SK-N-SH (cell line): ENCODE measurements at regions not wholly inside any gene's neighbourhood (a gene's known extent, or its start where the extent isn't known, plus 50 kb on each side); places are given as distances from the start of the nearest gene placed in this dataset.

Experiments used
- CTCF ChIA-PET: fragments of 300-600, 350-600 bp; formaldehyde crosslinking; extraction: SDS; loops from one replicate; lab custom pipeline; 2021; lab: Yijun Ruan, JAX
- POLR2A ChIA-PET: fragments of 350-600 bp; sonication (Branson Sonifier 250); formaldehyde crosslinking; extraction: SDS; loops from one replicate; lab custom pipeline; 2020; ENCODE audit warnings: antibody characterized with exemption, inconsistent platforms; lab: Yijun Ruan, JAX
- DNase-seq: peaks from one replicate; pipeline ENCODE4 v3.0.0; 2012
- H2AFZ ChIP-seq: fragments of 200-600 bp; sonication (generic); 2 replicates; pipeline ENCODE4 v1.8.1; 2016; ENCODE audit warnings: antibody characterized with exemption, mild to moderate bottlenecking, low read depth
- H3F3A ChIP-seq: fragments of 200-600 bp; sonication (generic); replicated peaks from 2 replicates; pipeline ENCODE3; 2016; ENCODE audit warnings: antibody characterized with exemption, mild to moderate bottlenecking; ENCODE audit not compliant: insufficient read depth
- H3K27ac ChIP-seq, 2 experiments: fragments of 200-500 bp in 1 of 2; fragments of 200-600 bp in 1 of 2; sonication (Bioruptor generic) in 1 of 2; sonication (generic), shearing (Covaris generic) in 1 of 2; 2 replicates each; pipeline versions ENCODE4 v1.5.1 to v1.6.1; 2014 to 2016; ENCODE audit warnings: low read depth in 2 of 2, inconsistent platforms in 1 of 2, low read length in 1 of 2, mild to moderate bottlenecking in 1 of 2, mixed read lengths in 1 of 2
- H3K27me3 ChIP-seq: fragments of 200-600 bp; sonication (generic), shearing (Covaris generic); 2 replicates; pipeline ENCODE4 v1.6.1; 2016; ENCODE audit warnings: mixed run types; ENCODE audit not compliant: insufficient read depth
- H3K36me3 ChIP-seq, 2 experiments: fragments of 200-500 bp in 1 of 2; fragments of 200-600 bp in 1 of 2; sonication (Bioruptor generic) in 1 of 2; sonication (generic) in 1 of 2; replicated peaks in 1 of 2; 2 replicates each; pipeline versions ENCODE3 to v1.5.1; 2014 to 2016; ENCODE audit warnings: low read length in 1 of 2, mild to moderate bottlenecking in 1 of 2; ENCODE audit not compliant: insufficient read depth in 2 of 2, control insufficient read depth in 1 of 2
- H3K4me1 ChIP-seq, 2 experiments: fragments of 200-500 bp in 1 of 2; fragments of 200-600 bp in 1 of 2; sonication (Bioruptor generic) in 1 of 2; sonication (generic), shearing (Covaris generic) in 1 of 2; 2 replicates each; pipeline versions ENCODE4 v1.5.1 to v1.6.1; 2014 to 2016; ENCODE audit warnings: low read depth in 1 of 2, low read length in 1 of 2, mixed run types in 1 of 2; ENCODE audit not compliant: insufficient read depth in 2 of 2, control insufficient read depth in 1 of 2
- H3K4me2 ChIP-seq: fragments of 200-600 bp; sonication (generic), shearing (Covaris generic); 2 replicates; pipeline ENCODE4 v1.6.1; 2017; ENCODE audit warnings: mixed run types
- H3K4me3 ChIP-seq, 2 experiments: fragments of 200-500 bp in 1 of 2; fragments of 200-600 bp in 1 of 2; sonication (Bioruptor generic) in 1 of 2; sonication (generic), shearing (Covaris generic) in 1 of 2; 2 replicates each; pipeline versions ENCODE4 v1.5.1 to v1.8.1; 2014 to 2016; ENCODE audit warnings: low read depth in 2 of 2, inconsistent platforms in 1 of 2, low read length in 1 of 2, mild to moderate bottlenecking in 1 of 2, mixed read lengths in 1 of 2, moderate library complexity in 1 of 2
- H3K79me2 ChIP-seq: fragments of 200-600 bp; sonication (generic); 2 replicates; pipeline ENCODE4 v1.8.1; 2017; ENCODE audit warnings: mild to moderate bottlenecking; ENCODE audit not compliant: insufficient read depth
- H3K9ac ChIP-seq: fragments of 200-600 bp; sonication (generic); 2 replicates; pipeline ENCODE4 v1.6.1; 2017; ENCODE audit warnings: mixed run types
- H3K9me2 ChIP-seq: fragments of 200-600 bp; sonication (generic); 2 replicates; pipeline ENCODE4 v1.6.1; 2017; ENCODE audit warnings: mixed run types
- H3K9me3 ChIP-seq: fragments of 200-600 bp; sonication (generic); 2 replicates; pipeline ENCODE4 v1.6.1; 2017; ENCODE audit warnings: mixed run types, mild to moderate bottlenecking, moderate library complexity
- H4K20me1 ChIP-seq: fragments of 200-600 bp; sonication (generic); 2 replicates; pipeline ENCODE4 v1.6.1; 2017; ENCODE audit warnings: mild to moderate bottlenecking, mixed run types; ENCODE audit not compliant: insufficient read depth
- ELF1 ChIP-seq: IDR thresholded peaks from 2 replicates; pipeline ENCODE4 v1.4.0; 2012
- EP300 ChIP-seq, 2 experiments: IDR thresholded peaks; 2 replicates each; pipeline versions ENCODE4 v1.4.0 to v1.6.1; 2012; ENCODE audit warnings: borderline replicate concordance in 1 of 2, low read depth in 1 of 2, low read length in 1 of 2
- EZH2phosphoT487 ChIP-seq: fragments of 200-600 bp; sonication (generic); IDR thresholded peaks from 2 replicates; pipeline ENCODE4 v1.6.1; 2017; ENCODE audit warnings: low read depth, mixed run types, mild to moderate bottlenecking, antibody characterized with exemption, moderate library complexity, borderline replicate concordance
- IRF3 ChIP-seq: fragments of 150-350 bp; IDR thresholded peaks from 2 replicates; pipeline ENCODE4 v1.6.1; 2016; ENCODE audit warnings: mild to moderate bottlenecking, low read depth, low read length
- JUND ChIP-seq: IDR thresholded peaks from 2 replicates; pipeline ENCODE4 v1.4.0; 2012
- MXI1 ChIP-seq: IDR thresholded peaks from 2 replicates; pipeline ENCODE4 v1.6.1; 2012; ENCODE audit warnings: mild to moderate bottlenecking, low read depth, low read length, improper control_type of control experiment
- TEAD4 ChIP-seq: IDR thresholded peaks from 2 replicates; pipeline ENCODE4 v1.4.0; 2012; ENCODE audit warnings: mild to moderate bottlenecking, borderline replicate concordance; ENCODE audit not compliant: insufficient read depth
- WGBS: methylation state at CpG from one replicate; pipeline ENCODE4 v1.1.6; 2017; ENCODE audit warnings: low lambda C conversion rate; 5-methylcytosine and 5-hydroxymethylcytosine counted together
- TF ChIP-seq, protein P1 (sequence below): IDR thresholded peaks from 2 replicates; pipeline ENCODE4 v1.6.1; 2012; ENCODE audit warnings: mild to moderate bottlenecking, low read depth, low read length, moderate library complexity

GRCh38 chr9:80678906-80679305 lies 1010.4 kb downstream of the TLE1 start:
- no peak overlapping the region for H3K9ac ChIP-seq
- no peaks in the 10 kb centered on the region for H3K4me1 ChIP-seq
- POLR2A ChIA-PET, result no interaction called here
- H3K4me2 ChIP-seq, result no peak overlapping the region
- no peaks in the 10 kb centered on the region for H3K27me3 ChIP-seq
- H3F3A ChIP-seq, result no peaks in the 10 kb centered on the region
- H4K20me1 ChIP-seq, result no peaks in the 10 kb centered on the region
- H3K27ac ChIP-seq, result no peak overlapping the region
- no peaks in the 10 kb centered on the region for H3K9me3 ChIP-seq
- H2AFZ ChIP-seq, result no peak overlapping the region
- no peaks in the 10 kb centered on the region for H3K9me2 ChIP-seq
- no peaks in the 10 kb centered on the region for H3K79me2 ChIP-seq
- no peak for DNase-seq
- TF ChIP-seq EP300 (IDR thresholded peaks at IDR 0.05; ENCODE audit: borderline replicate concordance in 1 of 2, low read depth in 1 of 2, low read length in 1 of 2), result no peak
- TF ChIP-seq, all 33 proteins: peak for 0
- CTCF ChIA-PET, result no interaction called here
- WGBS, result 40% methylated on average over 2 of the region's 2 CpGs
- H3K36me3 ChIP-seq, result no peaks in the 10 kb centered on the region
- no peak overlapping the region for H3K4me3 ChIP-seq

- no peak overlapping the region for H3K9ac ChIP-seq
- no peak overlapping the region for H3K27ac ChIP-seq
- H3K27me3 ChIP-seq, result no peaks in the 10 kb centered on the region
- 50% methylated on average over 1 of the region's 1 CpG for WGBS
- TF ChIP-seq, protein P1, sequence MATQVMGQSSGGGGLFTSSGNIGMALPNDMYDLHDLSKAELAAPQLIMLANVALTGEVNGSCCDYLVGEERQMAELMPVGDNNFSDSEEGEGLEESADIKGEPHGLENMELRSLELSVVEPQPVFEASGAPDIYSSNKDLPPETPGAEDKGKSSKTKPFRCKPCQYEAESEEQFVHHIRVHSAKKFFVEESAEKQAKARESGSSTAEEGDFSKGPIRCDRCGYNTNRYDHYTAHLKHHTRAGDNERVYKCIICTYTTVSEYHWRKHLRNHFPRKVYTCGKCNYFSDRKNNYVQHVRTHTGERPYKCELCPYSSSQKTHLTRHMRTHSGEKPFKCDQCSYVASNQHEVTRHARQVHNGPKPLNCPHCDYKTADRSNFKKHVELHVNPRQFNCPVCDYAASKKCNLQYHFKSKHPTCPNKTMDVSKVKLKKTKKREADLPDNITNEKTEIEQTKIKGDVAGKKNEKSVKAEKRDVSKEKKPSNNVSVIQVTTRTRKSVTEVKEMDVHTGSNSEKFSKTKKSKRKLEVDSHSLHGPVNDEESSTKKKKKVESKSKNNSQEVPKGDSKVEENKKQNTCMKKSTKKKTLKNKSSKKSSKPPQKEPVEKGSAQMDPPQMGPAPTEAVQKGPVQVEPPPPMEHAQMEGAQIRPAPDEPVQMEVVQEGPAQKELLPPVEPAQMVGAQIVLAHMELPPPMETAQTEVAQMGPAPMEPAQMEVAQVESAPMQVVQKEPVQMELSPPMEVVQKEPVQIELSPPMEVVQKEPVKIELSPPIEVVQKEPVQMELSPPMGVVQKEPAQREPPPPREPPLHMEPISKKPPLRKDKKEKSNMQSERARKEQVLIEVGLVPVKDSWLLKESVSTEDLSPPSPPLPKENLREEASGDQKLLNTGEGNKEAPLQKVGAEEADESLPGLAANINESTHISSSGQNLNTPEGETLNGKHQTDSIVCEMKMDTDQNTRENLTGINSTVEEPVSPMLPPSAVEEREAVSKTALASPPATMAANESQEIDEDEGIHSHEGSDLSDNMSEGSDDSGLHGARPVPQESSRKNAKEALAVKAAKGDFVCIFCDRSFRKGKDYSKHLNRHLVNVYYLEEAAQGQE, result no peak
- no peak for TF ChIP-seq IRF3
- TF ChIP-seq EZH2phosphoT487, result no peak
- no peak for TF ChIP-seq JUND
- TF ChIP-seq TEAD4, result no peak
- TF ChIP-seq ELF1, result no peak
- no peak for TF ChIP-seq MXI1
- H3F3A ChIP-seq, result no peaks in the 10 kb centered on the region
- H3K9me3 ChIP-seq, result no peaks in the 10 kb centered on the region
- ChIA-PET POLR2A (no interaction called here), CTCF (no interaction called here)
- no peaks in the 10 kb centered on the region for H3K36me3 ChIP-seq
- H3K4me2 ChIP-seq, result no peak overlapping the region
- no peak overlapping the region for H2AFZ ChIP-seq
- no peak overlapping the region for H3K4me3 ChIP-seq
- H4K20me1 ChIP-seq, result no peaks in the 10 kb centered on the region
- H3K79me2 ChIP-seq, result no peaks in the 10 kb centered on the region
- DNase-seq, result no peak
- H3K4me1 ChIP-seq, result no peaks in the 10 kb centered on the region
- no peaks in the 10 kb centered on the region for H3K9me2 ChIP-seq
Observed at GRCh38 chr9:80673496-80673895, 1015.9 kb downstream of the TLE1 start.
